ENCODE measurements at regions not wholly inside any gene's neighbourhood (a gene's known extent, or its start where the extent isn't known, plus 50 kb on each side); places are given as distances from the start of the nearest gene placed in this dataset.
"Not testable (repeated sequence)": the region's sequence is repeated elsewhere in the genome, so short reads cannot be mapped to it uniquely, and the experiment has no call there.

GRCh38 chr7:153776940-153777339, 275.3 kb upstream of the DPP6 start:
- not testable (repeated sequence) for DNase-seq (ENCODE audit: low spot score)

- not testable (repeated sequence) for DNase-seq (ENCODE audit: low spot score)
These were observed 254.8 kb upstream of the DPP6 start for GRCh38 chr7:153797363-153797762.

- no peak for DNase-seq (ENCODE audit: low spot score)
These were observed 244.1 kb upstream of the DPP6 start for GRCh38 chr7:153808117-153808516.

- no peak for DNase-seq (ENCODE audit: low spot score)
These were observed 222.7 kb upstream of the DPP6 start for GRCh38 chr7:153829525-153829924.

GRCh38 chr7:153832160-153832559, 220.0 kb upstream of the DPP6 start:
- no peak for DNase-seq (ENCODE audit: low spot score)

GRCh38 chr7:153835103-153835502, 217.1 kb upstream of the DPP6 start:
- no peak for DNase-seq (ENCODE audit: low spot score)

GRCh38 chr7:153835712-153836265, 216.4 kb upstream of the DPP6 start:
- no peak for DNase-seq (ENCODE audit: low spot score)

- DNase-seq (ENCODE audit: low spot score), result no peak
These were observed 213.6 kb upstream of the DPP6 start for GRCh38 chr7:153838591-153838990.

GRCh38 chr7:153840861-153841260, 211.3 kb upstream of the DPP6 start:
- no peak for DNase-seq (ENCODE audit: low spot score)

GRCh38 chr7:153847828-153848227, 204.4 kb upstream of the DPP6 start:
- DNase-seq (ENCODE audit: low spot score), result no peak

GRCh38 chr7:153852261-153852660, 199.9 kb upstream of the DPP6 start:
- no peak for DNase-seq (ENCODE audit: low spot score)

- no peak for DNase-seq (ENCODE audit: low spot score)
These were observed 193.8 kb upstream of the DPP6 start for GRCh38 chr7:153858355-153858754.

- DNase-seq (ENCODE audit: low spot score), result no peak
These were observed 193.0 kb upstream of the DPP6 start for GRCh38 chr7:153859239-153859638.

- DNase-seq (ENCODE audit: low spot score), result no peak
These were observed 165.4 kb upstream of the DPP6 start for GRCh38 chr7:153886506-153887441.

GRCh38 chr7:153887749-153888569, 164.2 kb upstream of the DPP6 start:
- no peak for DNase-seq (ENCODE audit: low spot score)

GRCh38 chr7:153891990-153892389, 160.2 kb upstream of the DPP6 start:
- no peak for DNase-seq (ENCODE audit: low spot score)

- no peak for DNase-seq (ENCODE audit: low spot score)
These were observed 149.3 kb upstream of the DPP6 start for GRCh38 chr7:153902862-153903261.

GRCh38 chr7:153912211-153912610, 140.0 kb upstream of the DPP6 start:
- DNase-seq (ENCODE audit: low spot score), result no peak

- no peak for DNase-seq (ENCODE audit: low spot score)
These were observed 132.1 kb upstream of the DPP6 start for GRCh38 chr7:153920126-153920525.

GRCh38 chr7:153920897-153921296, 131.3 kb upstream of the DPP6 start:
- no peak for DNase-seq (ENCODE audit: low spot score)

- DNase-seq (ENCODE audit: low spot score), result no peak
These were observed 130.8 kb upstream of the DPP6 start for GRCh38 chr7:153921408-153921807.

GRCh38 chr7:153930696-153931095, 121.5 kb upstream of the DPP6 start:
- no peak for DNase-seq (ENCODE audit: low spot score)

Data from mesenteric fat pad (tissue), 1 donor.